ENCODE measurements at regions not wholly inside any gene's neighbourhood (a gene's known extent, or its start where the extent isn't known, plus 50 kb on each side); places are given as distances from the start of the nearest gene placed in this dataset.

DNA sequence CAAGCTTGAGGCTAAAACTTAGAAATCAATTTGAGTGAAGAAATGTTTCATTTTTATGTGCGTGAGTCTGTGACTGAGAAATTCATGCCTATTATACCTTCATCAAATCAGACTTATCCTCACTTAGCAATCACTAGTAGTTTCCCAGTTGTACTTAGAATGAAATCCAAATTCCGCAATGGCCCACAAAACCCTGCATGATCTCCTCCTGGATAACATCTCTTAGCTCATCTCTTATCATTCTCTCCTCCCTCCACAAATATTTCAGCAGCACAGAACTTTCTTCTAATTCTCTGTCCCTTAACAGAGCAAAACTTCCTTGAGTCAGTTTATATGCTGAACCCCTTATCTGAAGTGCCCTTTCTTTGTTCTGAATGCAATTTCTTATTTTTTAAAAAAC lies 198.8 kb upstream of the TGFBR2 start:
- Histone ChIP-seq H3K9me3 (ENCODE audit: low read depth) (no peaks in the 10 kb centered on the region), H3K79me2 (no peaks in the 10 kb centered on the region), H3K4me2 (no peak overlapping the region), H3K27ac (no peak overlapping the region), H3K4me3 (no peak overlapping the region), H2AFZ (no peak overlapping the region), H3K9me2 (replicated peaks; ENCODE audit: insufficient read depth) (no peaks in the 10 kb centered on the region), H3K27me3 (no peaks in the 10 kb centered on the region), H3K36me3 (replicated peaks; ENCODE audit: insufficient read depth, low read depth) (no peaks in the 10 kb centered on the region), H4K20me1 (ENCODE audit: insufficient read depth, poor library complexity, severe bottlenecking) (no peaks in the 10 kb centered on the region), H3K4me1 (ENCODE audit: insufficient read depth) (no peaks in the 10 kb centered on the region)
- TF ChIP-seq, protein P1, sequence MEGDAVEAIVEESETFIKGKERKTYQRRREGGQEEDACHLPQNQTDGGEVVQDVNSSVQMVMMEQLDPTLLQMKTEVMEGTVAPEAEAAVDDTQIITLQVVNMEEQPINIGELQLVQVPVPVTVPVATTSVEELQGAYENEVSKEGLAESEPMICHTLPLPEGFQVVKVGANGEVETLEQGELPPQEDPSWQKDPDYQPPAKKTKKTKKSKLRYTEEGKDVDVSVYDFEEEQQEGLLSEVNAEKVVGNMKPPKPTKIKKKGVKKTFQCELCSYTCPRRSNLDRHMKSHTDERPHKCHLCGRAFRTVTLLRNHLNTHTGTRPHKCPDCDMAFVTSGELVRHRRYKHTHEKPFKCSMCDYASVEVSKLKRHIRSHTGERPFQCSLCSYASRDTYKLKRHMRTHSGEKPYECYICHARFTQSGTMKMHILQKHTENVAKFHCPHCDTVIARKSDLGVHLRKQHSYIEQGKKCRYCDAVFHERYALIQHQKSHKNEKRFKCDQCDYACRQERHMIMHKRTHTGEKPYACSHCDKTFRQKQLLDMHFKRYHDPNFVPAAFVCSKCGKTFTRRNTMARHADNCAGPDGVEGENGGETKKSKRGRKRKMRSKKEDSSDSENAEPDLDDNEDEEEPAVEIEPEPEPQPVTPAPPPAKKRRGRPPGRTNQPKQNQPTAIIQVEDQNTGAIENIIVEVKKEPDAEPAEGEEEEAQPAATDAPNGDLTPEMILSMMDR (IDR thresholded peaks at IDR 0.05; ENCODE audit: poor library complexity), result no peak
- TF ChIP-seq EZH2phosphoT487 (IDR thresholded peaks at IDR 0.05; ENCODE audit: low read depth, severe bottlenecking, unreplicated experiment) (no peak), EZH2 (IDR thresholded peaks at IDR 0.05; ENCODE audit: borderline replicate concordance) (no peak)
- no peak for DNase-seq (ENCODE audit: low spot score)
- 96% methylated on average over 2 of the region's 2 CpGs for WGBS (ENCODE audit: low lambda C conversion rate, missing lambda C conversion rate)

DNA sequence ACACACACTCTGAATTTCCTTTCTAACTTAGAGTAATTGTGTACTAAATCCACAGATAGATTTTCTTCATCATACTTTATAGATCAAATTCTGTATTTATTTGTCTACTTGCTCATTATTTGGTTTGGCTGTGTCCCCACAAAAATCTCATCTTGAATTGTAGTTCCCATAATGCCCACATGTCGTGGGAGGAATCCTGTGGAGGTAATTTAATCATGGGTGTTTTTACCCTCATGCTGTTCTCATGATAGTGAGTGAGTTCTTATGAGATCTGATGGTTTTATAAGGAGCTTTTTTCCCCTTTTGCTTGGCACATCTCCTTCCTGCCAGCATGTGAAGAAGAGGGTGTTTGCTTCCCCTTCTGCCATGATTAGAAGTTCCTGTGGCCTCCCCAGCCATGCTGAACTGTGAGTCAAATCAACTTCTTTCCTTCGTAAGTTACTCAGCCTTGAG lies 198.3 kb upstream of the TGFBR2 start:
- Histone ChIP-seq H3K9me3 (ENCODE audit: low read depth) (no peaks in the 10 kb centered on the region), H3K79me2 (no peaks in the 10 kb centered on the region), H4K20me1 (ENCODE audit: insufficient read depth, poor library complexity, severe bottlenecking) (no peaks in the 10 kb centered on the region), H2AFZ (no peak overlapping the region), H3K36me3 (replicated peaks; ENCODE audit: insufficient read depth, low read depth) (no peaks in the 10 kb centered on the region), H3K27me3 (no peaks in the 10 kb centered on the region), H3K27ac (no peak overlapping the region), H3K9me2 (replicated peaks; ENCODE audit: insufficient read depth) (no peaks in the 10 kb centered on the region), H3K4me2 (no peak overlapping the region), H3K4me3 (no peak overlapping the region), H3K4me1 (ENCODE audit: insufficient read depth) (no peaks in the 10 kb centered on the region)
- 82% methylated on average over 2 of the region's 2 CpGs for WGBS (ENCODE audit: low lambda C conversion rate, missing lambda C conversion rate)
- TF ChIP-seq EZH2 (IDR thresholded peaks at IDR 0.05; ENCODE audit: borderline replicate concordance), result no peak
- TF ChIP-seq, protein P1 (IDR thresholded peaks at IDR 0.05; ENCODE audit: poor library complexity), result no peak
- no peak for TF ChIP-seq EZH2phosphoT487 (IDR thresholded peaks at IDR 0.05; ENCODE audit: low read depth, severe bottlenecking, unreplicated experiment)
- no peak for DNase-seq (ENCODE audit: low spot score)

DNA sequence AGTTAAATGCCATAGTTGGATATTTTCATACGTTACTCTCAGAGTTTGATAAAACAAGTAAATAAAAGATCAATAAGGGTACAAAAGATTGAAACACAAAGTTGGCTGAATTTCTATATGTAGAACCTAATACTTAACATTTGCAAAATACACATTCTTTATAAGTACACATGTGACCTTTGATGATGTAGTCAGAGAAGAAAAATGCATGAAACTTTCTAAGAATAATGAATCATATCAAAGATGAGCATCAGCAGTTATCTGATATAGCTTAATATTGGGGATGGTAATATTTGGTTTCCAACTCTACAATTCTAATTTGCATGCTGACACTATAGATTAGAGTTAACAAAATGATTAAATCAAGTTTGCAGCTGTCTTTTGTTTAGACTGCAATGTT lies 188.0 kb upstream of the TGFBR2 start:
- no peaks in the 10 kb centered on the region for H3K9me3 ChIP-seq (ENCODE audit: low read depth)
- H3K4me2 ChIP-seq, result no peak overlapping the region
- no peaks in the 10 kb centered on the region for H3K79me2 ChIP-seq
- no peaks in the 10 kb centered on the region for H3K27me3 ChIP-seq
- no peak overlapping the region for H2AFZ ChIP-seq
- no peak overlapping the region for H3K4me3 ChIP-seq
- no peaks in the 10 kb centered on the region for H3K36me3 ChIP-seq (replicated peaks; ENCODE audit: insufficient read depth, low read depth)
- H4K20me1 ChIP-seq (ENCODE audit: insufficient read depth, poor library complexity, severe bottlenecking), result no peaks in the 10 kb centered on the region
- no peaks in the 10 kb centered on the region for H3K9me2 ChIP-seq (replicated peaks; ENCODE audit: insufficient read depth)
- TF ChIP-seq EZH2 (IDR thresholded peaks at IDR 0.05; ENCODE audit: borderline replicate concordance), result no peak
- TF ChIP-seq, protein P1 (IDR thresholded peaks at IDR 0.05; ENCODE audit: poor library complexity), result no peak
- no peak for TF ChIP-seq EZH2phosphoT487 (IDR thresholded peaks at IDR 0.05; ENCODE audit: low read depth, severe bottlenecking, unreplicated experiment)
- no peak for DNase-seq (ENCODE audit: low spot score)
- H3K4me1 ChIP-seq (ENCODE audit: insufficient read depth), result no peaks in the 10 kb centered on the region
- 97% methylated on average over 1 of the region's 1 CpG for WGBS (ENCODE audit: low lambda C conversion rate, missing lambda C conversion rate)
- H3K27ac ChIP-seq, result no peak overlapping the region

DNA sequence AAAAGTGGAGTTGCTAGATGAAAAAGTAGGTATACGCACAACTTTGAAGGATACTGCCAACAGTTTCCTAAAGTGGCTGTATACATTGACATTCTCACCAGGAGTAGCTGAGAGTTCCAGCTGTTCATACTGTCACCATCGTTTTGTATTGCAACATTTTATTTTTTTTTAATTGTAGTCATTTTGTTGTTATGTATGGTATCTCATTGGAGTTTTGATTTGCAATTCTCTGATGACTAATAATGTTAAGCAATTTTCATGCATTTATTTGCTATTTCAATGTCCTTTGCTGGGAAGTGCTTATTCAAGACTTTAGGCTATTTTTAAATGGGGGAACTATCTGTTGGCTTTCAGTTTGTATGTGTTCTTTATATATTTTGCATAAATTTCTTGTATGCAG lies 185.1 kb upstream of the TGFBR2 start:
- Histone ChIP-seq H3K4me1 (ENCODE audit: insufficient read depth) (no peaks in the 10 kb centered on the region), H3K9me2 (replicated peaks; ENCODE audit: insufficient read depth) (no peaks in the 10 kb centered on the region), H4K20me1 (ENCODE audit: insufficient read depth, poor library complexity, severe bottlenecking) (no peaks in the 10 kb centered on the region), H3K4me2 (no peak overlapping the region), H3K4me3 (no peak overlapping the region), H2AFZ (no peak overlapping the region), H3K36me3 (replicated peaks; ENCODE audit: insufficient read depth, low read depth) (no peaks in the 10 kb centered on the region), H3K27me3 (no peaks in the 10 kb centered on the region), H3K79me2 (no peaks in the 10 kb centered on the region), H3K9me3 (ENCODE audit: low read depth) (no peaks in the 10 kb centered on the region), H3K27ac (no peak overlapping the region)
- WGBS (ENCODE audit: low lambda C conversion rate, missing lambda C conversion rate), result 93% methylated on average over 2 of the region's 2 CpGs
- DNase-seq (ENCODE audit: low spot score), result no peak
- TF ChIP-seq EZH2phosphoT487 (IDR thresholded peaks at IDR 0.05; ENCODE audit: low read depth, severe bottlenecking, unreplicated experiment) (no peak), EZH2 (IDR thresholded peaks at IDR 0.05; ENCODE audit: borderline replicate concordance) (no peak)
- TF ChIP-seq, protein P1 (IDR thresholded peaks at IDR 0.05; ENCODE audit: poor library complexity), result no peak

Measured in hepatocyte (in vitro differentiated cells).